IPS-18a (cell line): ENCODE measurements at regions not wholly inside any gene's neighbourhood (a gene's known extent, or its start where the extent isn't known, plus 50 kb on each side); places are given as distances from the start of the nearest gene placed in this dataset.
"Not testable (repeated sequence)": the region's sequence is repeated elsewhere in the genome, so short reads cannot be mapped to it uniquely, and the experiment has no call there.

ENCODE experiments used
- H3K27ac ChIP-seq: one replicate; pipeline ENCODE4 v1.5.1; 2013; ENCODE audit warnings: low read length
- H3K27me3 ChIP-seq: one replicate; pipeline ENCODE4 v1.6.1; 2013; ENCODE audit warnings: mild to moderate bottlenecking, low read length; ENCODE audit not compliant: control insufficient read depth, insufficient read depth
- H3K36me3 ChIP-seq: one replicate; pipeline ENCODE4 v1.6.1; 2013; ENCODE audit warnings: low read depth, low read length; ENCODE audit not compliant: control insufficient read depth
- H3K4me1 ChIP-seq: one replicate; pipeline ENCODE4 v1.6.1; 2013; ENCODE audit warnings: low read depth, low read length; ENCODE audit not compliant: control insufficient read depth
- H3K4me3 ChIP-seq: one replicate; pipeline ENCODE4 v1.5.1; 2013; ENCODE audit warnings: low read length
- H3K9ac ChIP-seq: one replicate; pipeline ENCODE4 v1.6.1; 2013; ENCODE audit warnings: mild to moderate bottlenecking, low read length, moderate library complexity
- H3K9me3 ChIP-seq: one replicate; pipeline ENCODE4 v1.6.1; 2013; ENCODE audit warnings: low read depth, low read length; ENCODE audit not compliant: control insufficient read depth

GRCh38 chr3:11739706-11740105 lies 96.0 kb upstream of the VGLL4 start:
- H3K27me3 ChIP-seq: no peaks in the 10 kb centered on the region
- no peak overlapping the region for H3K27ac ChIP-seq
- H3K9ac ChIP-seq: no peak overlapping the region
- no peaks in the 10 kb centered on the region for H3K4me1 ChIP-seq
- H3K9me3 ChIP-seq: no peaks in the 10 kb centered on the region
- H3K36me3 ChIP-seq: no peaks in the 10 kb centered on the region
- no peak overlapping the region for H3K4me3 ChIP-seq

GRCh38 chr3:11739123-11739522 lies 95.4 kb upstream of the VGLL4 start:
- Histone ChIP-seq H3K4me3 (no peak overlapping the region), H3K27ac (no peak overlapping the region), H3K4me1 (no peaks in the 10 kb centered on the region), H3K36me3 (no peaks in the 10 kb centered on the region), H3K27me3 (no peaks in the 10 kb centered on the region), H3K9me3 (no peaks in the 10 kb centered on the region), H3K9ac (no peak overlapping the region)

GRCh38 chr3:11737742-11738141 lies 94.0 kb upstream of the VGLL4 start:
- Histone ChIP-seq H3K4me3 (no peak overlapping the region), H3K27ac (no peak overlapping the region), H3K9ac (no peak overlapping the region), H3K36me3 (no peaks in the 10 kb centered on the region), H3K27me3 (no peaks in the 10 kb centered on the region), H3K9me3 (no peaks in the 10 kb centered on the region), H3K4me1 (no peaks in the 10 kb centered on the region)

- H3K4me3 ChIP-seq: no peak overlapping the region
- no peaks in the 10 kb centered on the region for H3K27me3 ChIP-seq
- H3K36me3 ChIP-seq: no peaks in the 10 kb centered on the region
- no peak overlapping the region for H3K9ac ChIP-seq
- H3K9me3 ChIP-seq: no peaks in the 10 kb centered on the region
- no peaks in the 10 kb centered on the region for H3K4me1 ChIP-seq
- H3K27ac ChIP-seq: no peak overlapping the region
Measured at GRCh38 chr3:11736136-11736833, 92.6 kb upstream of the VGLL4 start.

GRCh38 chr3:11735638-11736037 lies 91.9 kb upstream of the VGLL4 start:
- Histone ChIP-seq H3K9me3 (no peaks in the 10 kb centered on the region), H3K27ac (no peak overlapping the region), H3K4me3 (no peak overlapping the region), H3K27me3 (no peaks in the 10 kb centered on the region), H3K36me3 (no peaks in the 10 kb centered on the region), H3K9ac (no peak overlapping the region), H3K4me1 (no peaks in the 10 kb centered on the region)

GRCh38 chr3:11735111-11735510 lies 91.4 kb upstream of the VGLL4 start:
- H3K27ac ChIP-seq, H3K9me3 ChIP-seq, H3K4me1 ChIP-seq, H3K4me3 ChIP-seq, H3K9ac ChIP-seq, H3K27me3 ChIP-seq, H3K36me3 ChIP-seq: not testable (repeated sequence)

- Histone ChIP-seq H3K36me3 (no peaks in the 10 kb centered on the region), H3K9me3 (no peaks in the 10 kb centered on the region), H3K4me3 (no peak overlapping the region)
Measured at GRCh38 chr3:11733914-11734313, 90.2 kb upstream of the VGLL4 start.

GRCh38 chr3:11727207-11727606 lies 83.5 kb upstream of the VGLL4 start:
- H3K9ac ChIP-seq: no peak overlapping the region
- no peaks in the 10 kb centered on the region for H3K9me3 ChIP-seq
- no peaks in the 10 kb centered on the region for H3K36me3 ChIP-seq
- H3K4me3 ChIP-seq: no peak overlapping the region
- H3K4me1 ChIP-seq: no peaks in the 10 kb centered on the region
- peaks cover under 1% of the 10 kb centered on the region for H3K27me3 ChIP-seq
- H3K27ac ChIP-seq: no peak overlapping the region

More at GRCh38 chr3:11733914-11734313, 90.2 kb upstream of the VGLL4 start:
- Histone ChIP-seq H3K9ac (no peak overlapping the region), H3K4me1 (no peaks in the 10 kb centered on the region), H3K27me3 (no peaks in the 10 kb centered on the region), H3K27ac (no peak overlapping the region)

GRCh38 chr3:11726146-11726545 lies 82.4 kb upstream of the VGLL4 start:
- no peaks in the 10 kb centered on the region for H3K36me3 ChIP-seq
- peaks cover 11% of the 10 kb centered on the region for H3K27me3 ChIP-seq

GRCh38 chr3:11725340-11725641 lies 81.6 kb upstream of the VGLL4 start:
- not testable (repeated sequence) for H3K4me3 ChIP-seq, H3K9me3 ChIP-seq, H3K9ac ChIP-seq

More at GRCh38 chr3:11726146-11726545, 82.4 kb upstream of the VGLL4 start:
- Histone ChIP-seq H3K27ac (no peak overlapping the region), H3K9me3 (no peaks in the 10 kb centered on the region), H3K4me3 (no peak overlapping the region), H3K4me1 (no peaks in the 10 kb centered on the region), H3K9ac (no peak overlapping the region)

GRCh38 chr3:11724615-11725339 lies 81.1 kb upstream of the VGLL4 start:
- H3K27me3 ChIP-seq: peaks cover 22% of the 10 kb centered on the region
- no peak overlapping the region for H3K4me3 ChIP-seq
- no peaks in the 10 kb centered on the region for H3K36me3 ChIP-seq
- H3K9me3 ChIP-seq: no peaks in the 10 kb centered on the region
- H3K9ac ChIP-seq: no peak overlapping the region
- H3K4me1 ChIP-seq: no peaks in the 10 kb centered on the region
- H3K27ac ChIP-seq: no peak overlapping the region

More at GRCh38 chr3:11725340-11725641, 81.6 kb upstream of the VGLL4 start:
- peaks cover 20% of the 10 kb centered on the region for H3K27me3 ChIP-seq
- not testable (repeated sequence) for H3K36me3 ChIP-seq, H3K4me1 ChIP-seq, H3K27ac ChIP-seq

GRCh38 chr3:11721479-11721878 lies 77.8 kb upstream of the VGLL4 start:
- H3K36me3 ChIP-seq: no peaks in the 10 kb centered on the region
- H3K27me3 ChIP-seq: peaks cover 38% of the 10 kb centered on the region
- no peak overlapping the region for H3K4me3 ChIP-seq
- H3K4me1 ChIP-seq: peaks cover 13% of the 10 kb centered on the region
- H3K9ac ChIP-seq: no peak overlapping the region
- H3K27ac ChIP-seq: no peak overlapping the region
- no peaks in the 10 kb centered on the region for H3K9me3 ChIP-seq
